ENCODE measurements at regions not wholly inside any gene's neighbourhood (a gene's known extent, or its start where the extent isn't known, plus 50 kb on each side); places are given as distances from the start of the nearest gene placed in this dataset.

- no peaks in the 10 kb centered on the region for H3K9me3 ChIP-seq
- no peak overlapping the region for H3K27ac ChIP-seq
- in situ Hi-C loops (cut with MboI; ENCODE audit: low sequenced_read_pairs in 4 of 4) (no loop called here), intact Hi-C loops (cut with DNase I; ENCODE audit: low total_unique reads) (no loop called here)
- no peak overlapping the region for H3K4me3 ChIP-seq
- no peak for TF ChIP-seq CTCF (IDR thresholded peaks at IDR 0.05 in 4 of 5, conservative IDR thresholded peaks at IDR 0.05 in 1 of 5)
- DNase-seq: no peak
- no peak for ATAC-seq
- H3K36me3 ChIP-seq: no peaks in the 10 kb centered on the region
- peaks cover 4 to 17% (median 9%) of the 10 kb centered on the region in 3 donors for H3K27me3 ChIP-seq
- H3K4me1 ChIP-seq: no peaks in the 10 kb centered on the region
Measured at GRCh38 chr5:167578977-167579692, 712.3 kb upstream of the WWC1 start.

- in situ Hi-C loops (cut with MboI; ENCODE audit: low sequenced_read_pairs in 4 of 4) (no loop called here), intact Hi-C loops (cut with DNase I; ENCODE audit: low total_unique reads) (no loop called here)
- no peak overlapping the region for H3K4me3 ChIP-seq
- no peak for TF ChIP-seq CTCF (IDR thresholded peaks at IDR 0.05 in 4 of 5, conservative IDR thresholded peaks at IDR 0.05 in 1 of 5)
- no peak for TF ChIP-seq POLR2A (IDR thresholded peaks at IDR 0.05)
- H3K4me1 ChIP-seq: no peaks in the 10 kb centered on the region
- H3K9me3 ChIP-seq: no peaks in the 10 kb centered on the region
- peaks cover 3 to 12% (median 3%) of the 10 kb centered on the region in 3 donors for H3K27me3 ChIP-seq
- no peak for ATAC-seq
- no peak for DNase-seq
- no peaks in the 10 kb centered on the region for H3K36me3 ChIP-seq
- H3K27ac ChIP-seq: no peak overlapping the region
Measured at GRCh38 chr5:167579693-167580055, 711.8 kb upstream of the WWC1 start.

GRCh38 chr5:167580608-167581007 lies 710.8 kb upstream of the WWC1 start:
- H3K9me3 ChIP-seq: no peaks in the 10 kb centered on the region
- ATAC-seq (no peak), DNase-seq (no peak)
- intact Hi-C loops (cut with DNase I; ENCODE audit: low total_unique reads): no loop called here
- H3K36me3 ChIP-seq: no peaks in the 10 kb centered on the region
- TF ChIP-seq CTCF (IDR thresholded peaks at IDR 0.05 in 4 of 5, conservative IDR thresholded peaks at IDR 0.05 in 1 of 5): no peak
- TF ChIP-seq POLR2A (IDR thresholded peaks at IDR 0.05): no peak
- H3K4me1 ChIP-seq: no peaks in the 10 kb centered on the region
- no peak overlapping the region for H3K27ac ChIP-seq
- in situ Hi-C loops (cut with MboI; ENCODE audit: low sequenced_read_pairs in 4 of 4): no loop called here
- peaks cover 0 to 7% (median 0%) of the 10 kb centered on the region in 3 donors for H3K27me3 ChIP-seq
- no peak overlapping the region for H3K4me3 ChIP-seq

GRCh38 chr5:167582283-167582682 lies 709.2 kb upstream of the WWC1 start:
- ATAC-seq (no peak), DNase-seq (no peak)
- in situ Hi-C loops (cut with MboI; ENCODE audit: low sequenced_read_pairs in 4 of 4) (no loop called here), intact Hi-C loops (cut with DNase I; ENCODE audit: low total_unique reads) (no loop called here)
- Histone ChIP-seq H3K4me1 (no peaks in the 10 kb centered on the region), H3K27ac (no peak overlapping the region), H3K4me3 (no peak overlapping the region), H3K9me3 (no peaks in the 10 kb centered on the region), H3K36me3 (no peaks in the 10 kb centered on the region), H3K27me3 (no peaks in the 10 kb centered on the region)
- TF ChIP-seq POLR2A (IDR thresholded peaks at IDR 0.05): no peak
- TF ChIP-seq CTCF (IDR thresholded peaks at IDR 0.05 in 4 of 5, conservative IDR thresholded peaks at IDR 0.05 in 1 of 5): no peak

GRCh38 chr5:167582886-167583285 lies 708.6 kb upstream of the WWC1 start:
- TF ChIP-seq CTCF (IDR thresholded peaks at IDR 0.05 in 4 of 5, conservative IDR thresholded peaks at IDR 0.05 in 1 of 5): no peak
- TF ChIP-seq POLR2A (IDR thresholded peaks at IDR 0.05): no peak
- intact Hi-C loops (cut with DNase I; ENCODE audit: low total_unique reads): no loop called here
- H3K36me3 ChIP-seq: no peaks in the 10 kb centered on the region

More at GRCh38 chr5:167582886-167583285, 708.6 kb upstream of the WWC1 start:
- Histone ChIP-seq H3K9me3 (no peaks in the 10 kb centered on the region), H3K27me3 (no peaks in the 10 kb centered on the region), H3K4me3 (no peak overlapping the region), H3K4me1 (no peaks in the 10 kb centered on the region), H3K27ac (no peak overlapping the region)
- ATAC-seq: no peak
- no peak for DNase-seq
- in situ Hi-C loops (cut with MboI; ENCODE audit: low sequenced_read_pairs in 4 of 4): no loop called here

Data from gastrocnemius medialis (tissue), 4 donors.